Suprapubic skin (tissue), 4 donors: ENCODE measurements at regions not wholly inside any gene's neighbourhood (a gene's known extent, or its start where the extent isn't known, plus 50 kb on each side); places are given as distances from the start of the nearest gene placed in this dataset.

ENCODE experiments used
- EP300 ChIP-seq: sonication (generic); formaldehyde crosslinking; IDR thresholded peaks from one replicate; pipeline ENCODE4 v1.6.1; 2017; ENCODE audit warnings: antibody characterized with exemption
- POLR2A ChIP-seq, 2 donors: fragments of 450-650 bp; IDR thresholded peaks; one replicate each; pipeline ENCODE4 v1.6.1; 2017; ENCODE audit warnings: antibody characterized with exemption in 2 of 2, mild to moderate bottlenecking in 2 of 2, moderate library complexity in 2 of 2
- POLR2AphosphoS5 ChIP-seq, 3 donors: sonication (generic); formaldehyde crosslinking; IDR thresholded peaks; one replicate each; pipeline ENCODE4 v1.6.1; 2017; ENCODE audit warnings: antibody characterized with exemption in 3 of 3
- TF ChIP-seq, protein P1 (sequence below), 2 donors: fragments of 200-600 bp in 1 of 2; fragments of 450-650 bp in 1 of 2; sonication (generic) in 1 of 2; IDR thresholded peaks; one replicate each; pipeline ENCODE4 v1.5.1; 2016 to 2019; ENCODE audit warnings: antibody characterized with exemption in 2 of 2, mild to moderate bottlenecking in 1 of 2, moderate library complexity in 1 of 2

DNA sequence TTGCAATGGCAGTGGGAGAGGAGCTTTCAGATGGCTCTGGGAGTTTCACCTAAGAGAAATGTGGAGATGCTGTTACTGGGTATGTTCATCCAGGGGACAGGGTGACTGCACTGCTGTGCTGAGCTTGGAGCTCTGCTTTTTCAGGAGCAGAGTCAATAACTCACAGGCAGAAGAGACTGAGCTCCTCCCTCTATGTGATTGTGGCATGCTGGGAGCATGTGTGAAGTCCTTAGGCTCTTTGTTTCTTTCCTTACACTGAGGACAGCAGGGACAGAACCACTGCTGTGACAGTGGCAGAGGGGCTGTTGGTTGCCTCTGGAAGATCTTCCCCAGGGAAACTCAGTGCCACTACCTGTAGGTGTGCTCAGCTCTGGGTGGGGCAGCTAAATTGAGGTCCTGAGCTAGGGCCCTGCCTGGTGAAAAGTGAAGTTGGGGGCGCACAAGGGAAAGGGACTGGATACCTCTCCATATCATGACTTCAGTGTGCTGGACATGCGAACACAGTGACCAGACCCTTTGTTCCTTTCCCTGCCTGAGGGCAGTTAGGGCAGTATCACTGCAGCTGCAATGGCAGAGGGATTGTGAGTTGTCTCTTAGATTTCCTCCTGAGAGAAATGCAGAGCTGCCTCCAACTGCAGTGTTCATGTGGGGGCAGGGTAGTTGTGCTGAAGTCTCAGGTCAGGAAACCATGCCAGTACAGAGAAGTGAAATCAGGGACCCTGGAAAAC is 156.7 kb downstream of the TENT5D start:
- TF ChIP-seq, protein P1, sequence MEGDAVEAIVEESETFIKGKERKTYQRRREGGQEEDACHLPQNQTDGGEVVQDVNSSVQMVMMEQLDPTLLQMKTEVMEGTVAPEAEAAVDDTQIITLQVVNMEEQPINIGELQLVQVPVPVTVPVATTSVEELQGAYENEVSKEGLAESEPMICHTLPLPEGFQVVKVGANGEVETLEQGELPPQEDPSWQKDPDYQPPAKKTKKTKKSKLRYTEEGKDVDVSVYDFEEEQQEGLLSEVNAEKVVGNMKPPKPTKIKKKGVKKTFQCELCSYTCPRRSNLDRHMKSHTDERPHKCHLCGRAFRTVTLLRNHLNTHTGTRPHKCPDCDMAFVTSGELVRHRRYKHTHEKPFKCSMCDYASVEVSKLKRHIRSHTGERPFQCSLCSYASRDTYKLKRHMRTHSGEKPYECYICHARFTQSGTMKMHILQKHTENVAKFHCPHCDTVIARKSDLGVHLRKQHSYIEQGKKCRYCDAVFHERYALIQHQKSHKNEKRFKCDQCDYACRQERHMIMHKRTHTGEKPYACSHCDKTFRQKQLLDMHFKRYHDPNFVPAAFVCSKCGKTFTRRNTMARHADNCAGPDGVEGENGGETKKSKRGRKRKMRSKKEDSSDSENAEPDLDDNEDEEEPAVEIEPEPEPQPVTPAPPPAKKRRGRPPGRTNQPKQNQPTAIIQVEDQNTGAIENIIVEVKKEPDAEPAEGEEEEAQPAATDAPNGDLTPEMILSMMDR (IDR thresholded peaks at IDR 0.05): no peak
- TF ChIP-seq POLR2A (IDR thresholded peaks at IDR 0.05) (no peak), EP300 (no peak), POLR2AphosphoS5 (IDR thresholded peaks at IDR 0.05) (no peak)
